Activated T-cell treated with anti-CD3 and anti-CD28 coated beads for 48 hours (primary cell): ENCODE measurements at regions not wholly inside any gene's neighbourhood (a gene's known extent, or its start where the extent isn't known, plus 50 kb on each side); places are given as distances from the start of the nearest gene placed in this dataset.
"Not testable (repeated sequence)": the region's sequence is repeated elsewhere in the genome, so short reads cannot be mapped to it uniquely, and the experiment has no call there.

Experiments used
- DNase-seq: peaks from one replicate; pipeline ENCODE4 v3.0.0-alpha.2; 2020; ENCODE audit warnings: low read depth

- no peak for DNase-seq
Measured at GRCh38 chr4:143819029-143819428, 86.3 kb downstream of the GYPE start.

GRCh38 chr4:143817866-143818265 lies 87.5 kb downstream of the GYPE start:
- not testable (repeated sequence) for DNase-seq

GRCh38 chr4:143815375-143815774 lies 90.0 kb downstream of the GYPE start:
- DNase-seq = not testable (repeated sequence)

- not testable (repeated sequence) for DNase-seq
Measured at GRCh38 chr4:143813431-143814154, 91.8 kb downstream of the GYPE start.

- DNase-seq = not testable (repeated sequence)
Measured at GRCh38 chr4:143791693-143792092, 91.2 kb upstream of the FREM3 start.

- DNase-seq = not testable (repeated sequence)
Measured at GRCh38 chr4:143790425-143790824, 90.0 kb upstream of the FREM3 start.

GRCh38 chr4:143789618-143790017 lies 89.1 kb upstream of the FREM3 start:
- not testable (repeated sequence) for DNase-seq

GRCh38 chr4:143784567-143784966 lies 84.1 kb upstream of the FREM3 start:
- DNase-seq = no peak

- no peak for DNase-seq
Measured at GRCh38 chr4:143782521-143782920, 82.0 kb upstream of the FREM3 start.

- peak; percentile 30 for DNase-seq
Measured at GRCh38 chr4:143773998-143774895, 73.8 kb upstream of the FREM3 start.

GRCh38 chr4:143771269-143771668 lies 70.8 kb upstream of the FREM3 start:
- no peak for DNase-seq

GRCh38 chr4:143768007-143768591 lies 67.6 kb upstream of the FREM3 start:
- no peak for DNase-seq

- DNase-seq = no peak
Measured at GRCh38 chr4:143763587-143763986, 63.1 kb upstream of the FREM3 start.

GRCh38 chr4:143762511-143762910 lies 62.0 kb upstream of the FREM3 start:
- DNase-seq = no peak
